HEK293 (cell line): ENCODE measurements at regions not wholly inside any gene's neighbourhood (a gene's known extent, or its start where the extent isn't known, plus 50 kb on each side); places are given as distances from the start of the nearest gene placed in this dataset.

Experiments used
- CTCF ChIA-PET: fragments of 350-600 bp; formaldehyde crosslinking; extraction: SDS; loops from one replicate; lab custom pipeline; 2021; ENCODE audit warnings: antibody characterized with exemption; lab: Yijun Ruan, JAX
- POLR2A ChIA-PET: fragments of 300-600 bp; formaldehyde crosslinking; extraction: SDS; loops from one replicate; lab custom pipeline; 2020; ENCODE audit warnings: antibody characterized with exemption, inconsistent platforms; lab: Yijun Ruan, JAX
- H3K27ac ChIP-seq: fragments of 200-500 bp; sonication (Bioruptor generic); 2 replicates; pipeline ENCODE4 v1.5.1; 2014; ENCODE audit warnings: low read depth, low read length, control low read depth, inconsistent platforms; ENCODE audit errors: extremely low read depth
- H3K36me3 ChIP-seq, 2 experiments: fragments of 200-500 bp in 1 of 2; sonication (Bioruptor generic) in 1 of 2; 1 replicate in 1 of 2; 2 replicates in 1 of 2; pipeline ENCODE4 v1.5.1; 2014 to 2017; ENCODE audit warnings: inconsistent platforms in 2 of 2, low read length in 2 of 2; ENCODE audit not compliant: control insufficient read depth in 2 of 2, insufficient read depth in 1 of 2
- H3K4me1 ChIP-seq: fragments of 200-500 bp; sonication (Bioruptor generic); 2 replicates; pipeline ENCODE4 v1.5.1; 2014; ENCODE audit warnings: mild to moderate bottlenecking, low read length, inconsistent platforms; ENCODE audit not compliant: control insufficient read depth, insufficient read depth
- H3K4me3 ChIP-seq: 2 replicates; pipeline ENCODE4 v1.5.1; 2011; ENCODE audit warnings: low read depth, mild to moderate bottlenecking, control low read depth, low read length, moderate library complexity
- H3K9me3 ChIP-seq: fragments of 200-500 bp; sonication (Bioruptor generic); 2 replicates; pipeline ENCODE4 v1.5.1; 2014; ENCODE audit warnings: low read depth, low read length, inconsistent platforms; ENCODE audit not compliant: control insufficient read depth, insufficient read depth
- GLI2 ChIP-seq: fragments of 450-650 bp; formaldehyde crosslinking; IDR thresholded peaks from 2 replicates; pipeline ENCODE4; 2017; ENCODE audit warnings: missing biosample characterization, missing genetic modification characterization, low read depth, borderline replicate concordance
- KLF10 ChIP-seq: fragments of 450-650 bp; IDR thresholded peaks from 2 replicates; pipeline ENCODE4 v1.5.1; 2018; ENCODE audit warnings: missing biosample characterization, mild to moderate bottlenecking, missing genetic modification characterization
- KLF16 ChIP-seq: fragments of 450-650 bp; formaldehyde crosslinking; IDR thresholded peaks from 2 replicates; pipeline ENCODE4 v1.5.1; 2017; ENCODE audit warnings: missing biosample characterization, missing genetic modification characterization
- OSR2 ChIP-seq: fragments of 450-650 bp; formaldehyde crosslinking; IDR thresholded peaks from 2 replicates; pipeline ENCODE4 v1.5.1; 2016; ENCODE audit warnings: missing biosample characterization, missing genetic modification characterization
- RBAK ChIP-seq: fragments of 450-650 bp; formaldehyde crosslinking; IDR thresholded peaks from 2 replicates; pipeline ENCODE4 v1.5.1; 2016; ENCODE audit warnings: missing biosample characterization, missing genetic modification characterization
- SCRT1 ChIP-seq: fragments of 450-650 bp; formaldehyde crosslinking; IDR thresholded peaks from 2 replicates; pipeline ENCODE4 v1.5.1; 2016; ENCODE audit warnings: missing biosample characterization, missing genetic modification characterization, borderline replicate concordance
- SP7 ChIP-seq: fragments of 450-650 bp; formaldehyde crosslinking; IDR thresholded peaks from 2 replicates; pipeline ENCODE4 v1.5.1; 2016; ENCODE audit warnings: missing biosample characterization, missing genetic modification characterization
- YY1 ChIP-seq: fragments of 450-650 bp; formaldehyde crosslinking; IDR thresholded peaks from 2 replicates; pipeline ENCODE4 v1.5.1; 2018; ENCODE audit warnings: missing biosample characterization, missing genetic modification characterization
- ZFHX2 ChIP-seq: fragments of 450-650 bp; formaldehyde crosslinking; conservative IDR thresholded peaks from 2 replicates; pipeline ENCODE4 v1.5.1; 2016; ENCODE audit warnings: missing biosample characterization, missing genetic modification characterization
- ZIC2 ChIP-seq: fragments of 450-650 bp; formaldehyde crosslinking; IDR thresholded peaks from 2 replicates; pipeline ENCODE4 v1.5.1; 2016; ENCODE audit warnings: missing biosample characterization, missing genetic modification characterization
- ZNF174 ChIP-seq: fragments of 450-650 bp; formaldehyde crosslinking; IDR thresholded peaks from 2 replicates; pipeline ENCODE4 v1.5.0; 2017; ENCODE audit warnings: missing biosample characterization, mild to moderate bottlenecking, missing genetic modification characterization
- ZNF19 ChIP-seq: fragments of 450-650 bp; formaldehyde crosslinking; IDR thresholded peaks from 2 replicates; pipeline ENCODE4; 2016; ENCODE audit warnings: missing biosample characterization, missing genetic modification characterization, low read depth
- ZNF2 ChIP-seq: fragments of 450-650 bp; formaldehyde crosslinking; IDR thresholded peaks from 2 replicates; pipeline ENCODE4 v1.5.1; 2016; ENCODE audit warnings: missing biosample characterization, missing genetic modification characterization
- ZNF211 ChIP-seq: fragments of 450-650 bp; formaldehyde crosslinking; IDR thresholded peaks from 2 replicates; pipeline ENCODE4 v1.5.1; 2016; ENCODE audit warnings: low read depth, missing biosample characterization, missing genetic modification characterization
- ZNF221 ChIP-seq: fragments of 450-650 bp; formaldehyde crosslinking; IDR thresholded peaks from 2 replicates; pipeline ENCODE4 v1.5.1; 2017; ENCODE audit warnings: missing biosample characterization, missing genetic modification characterization, borderline replicate concordance
- ZNF239 ChIP-seq: fragments of 450-650 bp; formaldehyde crosslinking; IDR thresholded peaks from 2 replicates; pipeline ENCODE4 v1.5.1; 2016; ENCODE audit warnings: missing biosample characterization, missing genetic modification characterization
- ZNF24 ChIP-seq: fragments of 450-650 bp; formaldehyde crosslinking; IDR thresholded peaks from 2 replicates; pipeline ENCODE4 v1.5.1; 2016; ENCODE audit warnings: missing biosample characterization, missing genetic modification characterization
- ZNF37A ChIP-seq: fragments of 450-650 bp; IDR thresholded peaks from 2 replicates; pipeline ENCODE4 v1.5.1; 2018; ENCODE audit warnings: missing biosample characterization, missing genetic modification characterization
- ZNF423 ChIP-seq: fragments of 450-650 bp; formaldehyde crosslinking; IDR thresholded peaks from 2 replicates; pipeline ENCODE4 v1.5.1; 2016; ENCODE audit warnings: missing biosample characterization, missing genetic modification characterization
- ZNF433 ChIP-seq: fragments of 450-650 bp; formaldehyde crosslinking; IDR thresholded peaks from 2 replicates; pipeline ENCODE4 v1.5.1; 2016; ENCODE audit warnings: missing biosample characterization, missing genetic modification characterization, low read depth
- ZNF571 ChIP-seq: fragments of 450-650 bp; formaldehyde crosslinking; IDR thresholded peaks from 2 replicates; pipeline ENCODE4 v1.5.0; 2017; ENCODE audit warnings: missing biosample characterization, missing genetic modification characterization
- ZNF585B ChIP-seq: fragments of 450-650 bp; formaldehyde crosslinking; IDR thresholded peaks from 2 replicates; pipeline ENCODE4 v1.5.1; 2016; ENCODE audit warnings: missing biosample characterization, missing genetic modification characterization
- ZNF623 ChIP-seq: fragments of 450-650 bp; formaldehyde crosslinking; IDR thresholded peaks from 2 replicates; pipeline ENCODE4 v1.5.1; 2016; ENCODE audit warnings: missing biosample characterization, missing genetic modification characterization
- ZNF629 ChIP-seq: fragments of 450-650 bp; formaldehyde crosslinking; IDR thresholded peaks from 2 replicates; pipeline ENCODE4 v1.5.1; 2017; ENCODE audit warnings: missing biosample characterization, missing genetic modification characterization
- ZNF830 ChIP-seq: fragments of 450-650 bp; IDR thresholded peaks from 2 replicates; pipeline ENCODE4 v1.5.0; 2018; ENCODE audit warnings: missing biosample characterization, missing genetic modification characterization, low read depth, mild to moderate bottlenecking, moderate library complexity
- ZXDB ChIP-seq: fragments of 450-650 bp; formaldehyde crosslinking; IDR thresholded peaks from 2 replicates; pipeline ENCODE4 v1.5.1; 2016; ENCODE audit warnings: missing biosample characterization, missing genetic modification characterization
- TF ChIP-seq, protein P1 (sequence below): fragments of 450-650 bp; IDR thresholded peaks from 2 replicates; pipeline ENCODE4 v1.5.1; 2018; ENCODE audit warnings: missing biosample characterization, missing genetic modification characterization

GRCh38 chr2:107740300-107740699, 86.4 kb upstream of the RGPD4 start:
- Histone ChIP-seq H3K36me3 (no peaks in the 10 kb centered on the region), H3K4me1 (0 out of 2 replicates have a peak, but pooled peaks cover 4% of the 10 kb centered on the region), H3K9me3 (no peaks in the 10 kb centered on the region), H3K4me3 (no peak overlapping the region), H3K27ac (no peak overlapping the region)
- TF ChIP-seq ZNF174 (tag by site-specific recombination) = no peak
- no peak for TF ChIP-seq ZNF623
- no peak for TF ChIP-seq ZNF24 (tag by site-specific recombination)
- no peak for TF ChIP-seq ZNF571 (tag by site-specific recombination)
- no peak for TF ChIP-seq ZNF2
- no peak for TF ChIP-seq ZNF211 (tag by site-specific recombination)
- no peak for TF ChIP-seq ZNF423 (tag by site-specific recombination)
- ChIA-PET CTCF (interaction anchor here (0.7 kb wide), 1 partner anchor 80 kb away, joined by 3 read pairs; no protein-coding TSS in a partner anchor), POLR2A (no interaction called here)

DNA sequence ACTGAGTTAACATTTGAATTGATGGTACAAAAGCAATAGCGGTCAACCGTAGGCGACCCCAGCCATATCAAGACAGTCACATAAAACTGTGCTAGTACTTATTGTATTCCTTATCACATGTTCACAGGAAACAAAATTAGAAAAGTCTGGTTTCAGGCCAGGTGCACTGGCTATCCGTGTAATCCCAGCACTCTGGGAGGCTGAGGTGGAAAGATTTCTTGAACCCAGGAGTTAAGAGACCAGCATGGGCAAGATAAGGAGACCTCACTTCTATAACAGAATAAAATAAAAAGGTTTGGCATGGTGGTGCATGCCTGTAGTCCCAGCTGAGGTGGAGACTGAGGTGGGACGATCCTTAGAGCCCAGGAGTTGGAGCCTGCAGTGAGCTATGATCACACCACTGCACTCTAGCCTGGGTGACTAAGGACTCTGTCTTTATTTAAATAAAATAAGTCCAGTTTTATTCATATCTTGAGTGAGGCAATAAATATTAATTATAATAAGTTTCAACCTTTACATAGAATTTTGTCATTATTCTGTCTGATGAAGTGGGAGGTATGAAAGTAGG, 84.1 kb upstream of the RGPD4 start:
- H3K27ac ChIP-seq = no peak overlapping the region
- no peak for TF ChIP-seq YY1
- TF ChIP-seq, protein P1, sequence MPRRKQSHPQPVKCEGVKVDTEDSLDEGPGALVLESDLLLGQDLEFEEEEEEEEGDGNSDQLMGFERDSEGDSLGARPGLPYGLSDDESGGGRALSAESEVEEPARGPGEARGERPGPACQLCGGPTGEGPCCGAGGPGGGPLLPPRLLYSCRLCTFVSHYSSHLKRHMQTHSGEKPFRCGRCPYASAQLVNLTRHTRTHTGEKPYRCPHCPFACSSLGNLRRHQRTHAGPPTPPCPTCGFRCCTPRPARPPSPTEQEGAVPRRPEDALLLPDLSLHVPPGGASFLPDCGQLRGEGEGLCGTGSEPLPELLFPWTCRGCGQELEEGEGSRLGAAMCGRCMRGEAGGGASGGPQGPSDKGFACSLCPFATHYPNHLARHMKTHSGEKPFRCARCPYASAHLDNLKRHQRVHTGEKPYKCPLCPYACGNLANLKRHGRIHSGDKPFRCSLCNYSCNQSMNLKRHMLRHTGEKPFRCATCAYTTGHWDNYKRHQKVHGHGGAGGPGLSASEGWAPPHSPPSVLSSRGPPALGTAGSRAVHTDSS (tag by site-specific recombination) = no peak
- TF ChIP-seq ZNF629 (tag by site-specific recombination) = no peak
- no peak for TF ChIP-seq GLI2
- TF ChIP-seq KLF16 (tag by site-specific recombination) = no peak
- TF ChIP-seq SCRT1 (tag by site-specific recombination) = no peak
- TF ChIP-seq ZXDB (tag by site-specific recombination) = no peak
- no peak for TF ChIP-seq OSR2 (tag by site-specific recombination)
- no peak for TF ChIP-seq KLF10 (tag by site-specific recombination)
- TF ChIP-seq ZNF585B (tag by site-specific recombination) = no peak
- no peak for TF ChIP-seq ZNF433 (tag by site-specific recombination)
- TF ChIP-seq ZNF19 (tag by site-specific recombination) = no peak
- TF ChIP-seq ZFHX2 (tag by site-specific recombination) = no peak
- TF ChIP-seq SP7 = no peak
- no peak for TF ChIP-seq RBAK (tag by site-specific recombination)
- no peak for TF ChIP-seq ZNF830
- TF ChIP-seq ZIC2 (tag by site-specific recombination) = no peak
- no peak for TF ChIP-seq ZNF239 (tag by site-specific recombination)
- TF ChIP-seq ZNF221 (tag by site-specific recombination) = no peak
- no peak for TF ChIP-seq ZNF37A (tag by site-specific recombination)
- 0 out of 2 replicates have a peak, but pooled peaks cover 4% of the 10 kb centered on the region for H3K4me1 ChIP-seq
- ChIA-PET CTCF (no interaction called here), POLR2A (no interaction called here)
- no peaks in the 10 kb centered on the region for H3K9me3 ChIP-seq
- H3K4me3 ChIP-seq = no peak overlapping the region
- no peaks in the 10 kb centered on the region for H3K36me3 ChIP-seq
